GF-D8 (cell line): ENCODE measurements at regions not wholly inside any gene's neighbourhood (a gene's known extent, or its start where the extent isn't known, plus 50 kb on each side); places are given as distances from the start of the nearest gene placed in this dataset.

Experiments used
- DNase-seq: peaks from one replicate; lab custom pipeline; 2025; lab: John Stamatoyannopoulos, UW

GRCh38 chr1:101706366-101706765, 290.4 kb downstream of the OLFM3 start:
- DNase-seq: no peak

DNA sequence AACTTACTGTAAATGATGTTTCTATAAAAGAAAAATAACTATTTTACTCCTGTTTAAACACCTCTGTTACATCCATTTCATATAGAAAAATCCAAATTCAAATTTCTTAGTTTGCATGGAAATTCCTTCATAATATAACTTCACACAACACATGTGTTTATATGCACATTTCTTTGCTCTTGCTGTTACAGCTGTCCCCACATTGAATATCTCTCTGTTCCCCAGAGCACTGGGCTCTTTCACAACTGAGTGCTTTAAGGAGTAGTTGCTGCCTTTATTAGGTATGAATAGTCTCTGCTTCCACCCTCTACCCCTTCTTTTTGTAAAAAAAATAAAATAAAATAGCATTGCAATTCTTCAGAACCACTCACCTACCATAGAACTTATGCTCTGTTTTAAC, 287.0 kb downstream of the OLFM3 start:
- no peak for DNase-seq

DNA sequence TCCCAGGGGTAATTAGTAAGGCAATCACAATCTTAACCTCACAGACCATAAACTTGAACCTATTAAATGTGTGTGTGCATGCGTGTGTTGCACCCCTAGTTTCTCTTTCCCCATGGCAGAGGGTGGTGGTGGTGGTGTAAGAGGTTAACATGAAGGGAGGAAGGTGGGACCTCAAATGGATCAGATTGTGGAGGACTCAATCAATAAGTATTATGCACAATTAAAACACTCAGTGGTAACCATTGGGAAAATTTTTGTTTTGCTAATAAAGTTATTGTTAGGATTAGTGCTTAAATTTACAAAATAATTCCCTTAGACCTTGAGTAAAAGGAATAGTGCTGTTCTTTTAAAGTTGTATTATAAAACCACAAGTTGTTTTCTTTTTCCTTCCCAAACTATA, 283.0 kb downstream of the OLFM3 start:
- DNase-seq: no peak

GRCh38 chr1:101723415-101723814, 273.3 kb downstream of the OLFM3 start:
- DNase-seq: no peak

DNA sequence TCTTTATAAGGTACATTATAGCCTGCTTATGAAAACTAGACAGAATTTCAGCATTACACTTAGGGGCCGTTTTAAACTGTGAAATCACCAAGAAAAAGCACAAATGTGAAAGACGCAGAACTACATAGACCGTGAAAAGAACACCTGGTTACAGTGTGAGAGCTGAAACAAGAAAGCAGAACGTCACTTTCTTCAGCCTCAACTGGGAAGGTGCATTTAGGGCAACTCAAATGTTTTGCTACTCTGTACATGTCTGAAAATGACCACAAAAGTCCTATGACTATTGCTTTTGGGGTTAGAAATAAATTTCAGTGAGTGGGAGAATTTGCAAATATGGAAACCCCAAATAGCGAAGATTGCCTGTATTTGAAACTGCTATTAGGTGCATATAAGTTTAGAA, 268.7 kb downstream of the OLFM3 start:
- no peak for DNase-seq

DNA sequence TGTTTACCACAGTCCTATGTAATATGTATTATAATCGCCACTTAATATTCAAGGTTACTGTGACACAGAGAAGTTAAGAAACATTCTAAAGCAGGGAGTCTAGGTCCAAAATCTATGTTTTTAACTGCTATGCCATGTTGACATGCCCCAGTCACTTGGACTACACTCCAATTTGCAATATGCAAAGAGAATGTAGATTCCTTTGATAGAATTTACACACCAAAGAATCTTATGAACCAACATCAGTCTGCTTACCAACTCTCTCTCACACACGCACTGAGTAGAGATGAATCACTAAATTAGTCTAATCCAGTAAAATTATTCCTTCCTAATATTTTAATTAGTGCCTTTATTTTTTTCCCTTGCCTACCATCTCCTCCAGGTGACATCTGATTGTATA, 266.2 kb downstream of the OLFM3 start:
- no peak for DNase-seq

DNA sequence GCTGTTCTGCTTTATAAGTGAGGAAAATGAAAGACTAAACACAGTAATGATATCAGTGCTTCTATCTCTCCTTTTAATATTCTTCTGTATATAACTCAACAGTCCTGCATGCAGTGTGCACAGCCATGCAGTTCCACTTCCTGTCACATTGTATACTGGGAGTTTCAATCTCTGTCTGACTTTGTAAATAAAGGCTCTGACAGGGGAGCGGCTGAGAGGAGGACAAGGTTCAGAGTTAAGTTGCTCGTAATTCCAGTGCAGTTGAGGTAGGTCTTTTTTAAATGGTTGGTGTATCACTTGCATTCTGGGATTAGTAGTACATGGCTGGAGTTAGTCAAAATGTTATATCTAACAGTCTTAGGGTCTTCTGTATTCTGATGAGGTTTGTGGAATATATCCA, 264.5 kb downstream of the OLFM3 start:
- DNase-seq: no peak

DNA sequence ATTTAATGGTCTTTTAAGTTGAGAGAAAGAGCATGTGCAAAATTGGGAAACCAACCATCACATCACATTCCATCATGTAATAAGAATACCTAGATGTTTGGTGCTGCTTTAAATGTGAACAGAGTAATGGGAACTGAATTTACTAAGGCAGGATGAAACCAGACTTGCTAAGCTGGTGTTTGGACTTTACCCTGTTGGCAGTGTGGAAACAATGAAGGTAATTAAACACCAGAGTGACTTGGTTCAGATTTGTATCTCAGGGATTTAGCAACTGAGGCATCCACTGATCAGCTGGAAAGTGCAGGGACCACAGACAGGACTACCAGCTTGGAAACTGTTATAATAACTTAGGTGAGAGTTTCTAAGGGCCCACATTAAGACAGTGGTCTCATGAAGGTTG, 263.4 kb downstream of the OLFM3 start:
- DNase-seq: no peak

GRCh38 chr1:101738475-101738874, 258.3 kb downstream of the OLFM3 start:
- no peak for DNase-seq

DNA sequence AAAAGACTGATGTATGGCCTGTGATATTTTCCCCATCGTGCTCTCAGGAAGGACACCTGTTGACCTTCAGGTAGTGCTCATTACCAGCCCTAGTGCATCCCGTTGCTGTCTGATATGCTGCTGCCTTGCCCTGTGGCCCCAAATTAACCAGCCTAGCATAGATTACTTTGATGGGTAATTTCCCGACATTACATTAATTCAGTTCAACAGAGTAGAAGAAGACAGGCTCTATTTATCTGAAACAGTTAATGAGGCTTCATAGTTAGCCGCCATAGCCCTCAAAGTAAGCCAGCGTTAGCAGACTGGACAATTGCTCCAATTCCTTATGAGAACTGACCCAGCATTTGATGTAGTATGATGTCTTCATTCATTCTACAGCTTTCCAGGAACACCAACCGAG, 257.6 kb downstream of the OLFM3 start:
- DNase-seq: no peak

DNA sequence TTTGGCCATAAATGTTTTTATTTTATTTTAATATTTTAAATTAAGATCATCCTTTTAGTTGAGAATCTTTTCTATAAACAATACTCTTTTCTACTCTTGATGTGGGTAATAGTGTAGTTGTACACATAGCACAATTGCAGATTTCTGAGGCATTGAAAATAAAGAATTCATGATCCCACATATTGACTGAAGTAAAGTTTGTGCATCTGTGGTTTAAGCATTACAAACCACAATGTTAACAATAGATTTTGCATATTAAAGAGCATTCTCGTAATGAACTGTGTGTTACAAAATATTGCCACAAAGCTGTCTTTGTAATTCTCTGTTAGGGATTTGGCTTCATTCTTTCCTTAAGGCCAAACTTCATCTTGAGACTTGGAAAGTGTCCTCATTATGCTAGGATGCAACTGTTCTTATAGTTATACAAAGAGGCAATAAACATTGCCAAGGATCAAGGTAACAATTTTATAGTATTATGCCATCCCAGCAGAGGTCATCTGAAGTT, 256.8 kb downstream of the OLFM3 start:
- DNase-seq: no peak

- no peak for DNase-seq
Observed at GRCh38 chr1:101741910-101742309, 254.8 kb downstream of the OLFM3 start.

GRCh38 chr1:101742509-101742908, 254.2 kb downstream of the OLFM3 start:
- no peak for DNase-seq

DNA sequence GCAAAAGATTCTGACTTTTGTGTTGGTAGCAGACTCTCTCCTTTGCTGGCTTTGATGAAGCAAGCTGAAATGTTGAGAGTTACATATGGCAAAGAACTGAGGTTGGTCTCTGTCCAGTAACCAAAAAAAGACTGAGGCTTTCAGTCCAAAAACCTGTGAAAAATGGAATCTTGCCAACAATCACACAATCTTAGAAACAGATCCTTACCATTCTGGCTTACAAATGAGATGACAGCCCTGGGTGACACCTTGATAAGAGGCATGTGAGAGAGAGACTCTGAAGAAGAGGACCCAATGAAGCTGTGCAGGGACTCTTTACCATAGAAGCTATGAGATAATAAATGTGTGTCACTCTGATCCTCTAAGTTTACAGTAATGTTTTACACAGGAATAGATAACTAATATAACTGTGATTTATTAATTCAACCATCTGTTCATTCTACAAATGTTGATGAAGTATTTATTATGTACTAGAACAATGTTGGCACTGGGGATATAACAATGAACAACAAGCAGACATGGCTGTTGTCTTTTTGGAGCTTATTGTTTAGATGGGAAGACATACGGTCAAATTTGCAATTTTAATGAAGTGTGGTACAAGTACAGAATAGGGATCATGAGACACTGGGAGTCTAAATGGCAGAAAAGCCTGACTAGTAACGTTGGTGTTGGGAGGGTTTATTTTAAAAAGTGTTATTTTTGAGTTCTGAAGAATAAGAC, 251.0 kb downstream of the OLFM3 start:
- no peak for DNase-seq

DNA sequence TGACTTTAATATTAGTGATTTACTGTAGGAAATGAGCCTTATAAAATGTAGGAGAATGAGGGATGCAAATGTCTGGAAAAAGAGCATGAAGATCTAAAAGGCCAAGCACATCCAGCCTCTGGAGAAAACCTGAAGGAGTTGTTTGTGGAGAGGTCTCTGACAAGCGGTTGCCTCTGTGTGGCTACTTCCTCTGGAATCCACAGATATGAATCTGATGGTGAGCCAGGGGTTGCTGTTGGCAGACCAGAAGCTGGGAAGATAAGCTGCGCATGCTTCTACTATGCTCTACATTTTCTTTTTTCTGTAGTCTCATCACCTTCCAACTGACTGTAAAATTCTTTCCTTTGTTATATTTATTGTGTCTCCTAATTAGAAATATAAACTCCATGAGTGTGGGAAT, 248.6 kb downstream of the OLFM3 start:
- no peak for DNase-seq
